ENCODE measurements at regions not wholly inside any gene's neighbourhood (a gene's known extent, or its start where the extent isn't known, plus 50 kb on each side); places are given as distances from the start of the nearest gene placed in this dataset. TPM values are rescaled to one million over a fixed set of nuclear protein-coding genes. Genes with fewer than 3 reads are reported as not detected.

DNA sequence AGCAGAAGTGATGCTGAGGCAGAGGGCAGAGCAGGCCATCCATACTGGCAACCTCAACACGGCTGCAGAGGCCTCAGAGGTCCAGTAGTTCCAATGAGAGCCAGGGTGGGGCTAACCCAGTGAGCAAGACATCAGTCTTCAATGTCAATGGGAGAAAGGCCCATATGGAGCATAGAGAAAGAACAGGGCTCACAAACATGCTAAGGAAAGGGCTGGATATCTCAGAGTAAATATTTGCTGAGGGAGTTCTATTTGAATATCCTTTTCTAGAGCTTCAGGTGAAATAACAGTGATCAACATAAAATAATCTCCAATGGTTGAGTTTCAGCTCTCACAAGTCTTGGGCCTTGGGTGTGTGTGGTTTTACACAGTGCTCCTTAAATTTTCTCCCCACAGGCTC, 50.8 kb upstream of the CCDC90B start:
- Histone ChIP-seq H3K4me3 (ENCODE audit: low read depth, low read length) (no peak overlapping the region), H3K36me3 (ENCODE audit: control insufficient read depth, insufficient read depth, low read length) (no peaks in the 10 kb centered on the region), H3K27me3 (ENCODE audit: control insufficient read depth, insufficient read depth, low read length) (no peaks in the 10 kb centered on the region)
- POLR2A ChIA-PET = no interaction called here
- DNase-seq (ENCODE audit: low read depth) = no peak
- TF ChIP-seq, protein P1, sequence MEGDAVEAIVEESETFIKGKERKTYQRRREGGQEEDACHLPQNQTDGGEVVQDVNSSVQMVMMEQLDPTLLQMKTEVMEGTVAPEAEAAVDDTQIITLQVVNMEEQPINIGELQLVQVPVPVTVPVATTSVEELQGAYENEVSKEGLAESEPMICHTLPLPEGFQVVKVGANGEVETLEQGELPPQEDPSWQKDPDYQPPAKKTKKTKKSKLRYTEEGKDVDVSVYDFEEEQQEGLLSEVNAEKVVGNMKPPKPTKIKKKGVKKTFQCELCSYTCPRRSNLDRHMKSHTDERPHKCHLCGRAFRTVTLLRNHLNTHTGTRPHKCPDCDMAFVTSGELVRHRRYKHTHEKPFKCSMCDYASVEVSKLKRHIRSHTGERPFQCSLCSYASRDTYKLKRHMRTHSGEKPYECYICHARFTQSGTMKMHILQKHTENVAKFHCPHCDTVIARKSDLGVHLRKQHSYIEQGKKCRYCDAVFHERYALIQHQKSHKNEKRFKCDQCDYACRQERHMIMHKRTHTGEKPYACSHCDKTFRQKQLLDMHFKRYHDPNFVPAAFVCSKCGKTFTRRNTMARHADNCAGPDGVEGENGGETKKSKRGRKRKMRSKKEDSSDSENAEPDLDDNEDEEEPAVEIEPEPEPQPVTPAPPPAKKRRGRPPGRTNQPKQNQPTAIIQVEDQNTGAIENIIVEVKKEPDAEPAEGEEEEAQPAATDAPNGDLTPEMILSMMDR (IDR thresholded peaks at IDR 0.05; ENCODE audit: insufficient read depth, low read depth, low read length) = no peak
- CTCF ChIA-PET = no interaction called here

Small RNA genes lying in the stretch of these regions (small RNA-seq; reads per million reads assigned to genes)
- not detected for gene RF01974 (ENCODE audit: insufficient read length, low read depth, low replicate concordance)

All from BJ (cell line).